ENCODE measurements at regions not wholly inside any gene's neighbourhood (a gene's known extent, or its start where the extent isn't known, plus 50 kb on each side); places are given as distances from the start of the nearest gene placed in this dataset.

- TF ChIP-seq, protein P1, sequence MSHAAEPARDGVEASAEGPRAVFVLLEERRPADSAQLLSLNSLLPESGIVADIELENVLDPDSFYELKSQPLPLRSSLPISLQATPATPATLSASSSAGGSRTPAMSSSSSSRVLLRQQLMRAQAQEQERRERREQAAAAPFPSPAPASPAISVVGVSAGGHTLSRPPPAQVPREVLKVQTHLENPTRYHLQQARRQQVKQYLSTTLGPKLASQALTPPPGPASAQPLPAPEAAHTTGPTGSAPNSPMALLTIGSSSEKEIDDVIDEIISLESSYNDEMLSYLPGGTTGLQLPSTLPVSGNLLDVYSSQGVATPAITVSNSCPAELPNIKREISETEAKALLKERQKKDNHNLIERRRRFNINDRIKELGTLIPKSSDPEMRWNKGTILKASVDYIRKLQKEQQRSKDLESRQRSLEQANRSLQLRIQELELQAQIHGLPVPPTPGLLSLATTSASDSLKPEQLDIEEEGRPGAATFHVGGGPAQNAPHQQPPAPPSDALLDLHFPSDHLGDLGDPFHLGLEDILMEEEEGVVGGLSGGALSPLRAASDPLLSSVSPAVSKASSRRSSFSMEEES (CRISPR knock-in tag; IDR thresholded peaks at IDR 0.05), result peak; percentile 38
- TF ChIP-seq U2AF1 (optimal IDR thresholded peaks at IDR 0.05; ENCODE audit: low read depth, low read length), result no peak
- peak; percentile 78 for TF ChIP-seq ZNF143 (CRISPR knock-in tag; IDR thresholded peaks at IDR 0.05)
- no peak for TF ChIP-seq CBX2 (IDR thresholded peaks at IDR 0.05; ENCODE audit: insufficient read depth, low read length, poor library complexity, severe bottlenecking)
- TF ChIP-seq FOXA3 (CRISPR knock-in tag; conservative IDR thresholded peaks at IDR 0.05 in 1 of 2, IDR thresholded peaks at IDR 0.05 in 1 of 2), result peak; percentile 87 to 89
- TF ChIP-seq HDAC6 (IDR thresholded peaks at IDR 0.05; ENCODE audit: low read depth, low read length), result no peak
- no peak for TF ChIP-seq BMI1 (IDR thresholded peaks at IDR 0.05; ENCODE audit: low read length)
- TF ChIP-seq PRDM10 (IDR thresholded peaks at IDR 0.05; ENCODE audit: partially characterized antibody), result no peak
- peak; percentile 43; the same call in 1 of the 2 replicates for TF ChIP-seq ZNF3 (CRISPR knock-in tag; IDR thresholded peaks at IDR 0.05)
- no peak for TF ChIP-seq STAT5B (CRISPR knock-in tag; IDR thresholded peaks at IDR 0.05)
- TF ChIP-seq CHD1 (IDR thresholded peaks at IDR 0.05; ENCODE audit: low read length), result no peak
- peak; percentile 35; the same call in 1 of the 2 replicates for TF ChIP-seq SMARCA5 (IDR thresholded peaks at IDR 0.05)
- TF ChIP-seq HDAC3 (IDR thresholded peaks at IDR 0.05; ENCODE audit: borderline replicate concordance, partially characterized antibody), result no peak
- TF ChIP-seq, protein P2, sequence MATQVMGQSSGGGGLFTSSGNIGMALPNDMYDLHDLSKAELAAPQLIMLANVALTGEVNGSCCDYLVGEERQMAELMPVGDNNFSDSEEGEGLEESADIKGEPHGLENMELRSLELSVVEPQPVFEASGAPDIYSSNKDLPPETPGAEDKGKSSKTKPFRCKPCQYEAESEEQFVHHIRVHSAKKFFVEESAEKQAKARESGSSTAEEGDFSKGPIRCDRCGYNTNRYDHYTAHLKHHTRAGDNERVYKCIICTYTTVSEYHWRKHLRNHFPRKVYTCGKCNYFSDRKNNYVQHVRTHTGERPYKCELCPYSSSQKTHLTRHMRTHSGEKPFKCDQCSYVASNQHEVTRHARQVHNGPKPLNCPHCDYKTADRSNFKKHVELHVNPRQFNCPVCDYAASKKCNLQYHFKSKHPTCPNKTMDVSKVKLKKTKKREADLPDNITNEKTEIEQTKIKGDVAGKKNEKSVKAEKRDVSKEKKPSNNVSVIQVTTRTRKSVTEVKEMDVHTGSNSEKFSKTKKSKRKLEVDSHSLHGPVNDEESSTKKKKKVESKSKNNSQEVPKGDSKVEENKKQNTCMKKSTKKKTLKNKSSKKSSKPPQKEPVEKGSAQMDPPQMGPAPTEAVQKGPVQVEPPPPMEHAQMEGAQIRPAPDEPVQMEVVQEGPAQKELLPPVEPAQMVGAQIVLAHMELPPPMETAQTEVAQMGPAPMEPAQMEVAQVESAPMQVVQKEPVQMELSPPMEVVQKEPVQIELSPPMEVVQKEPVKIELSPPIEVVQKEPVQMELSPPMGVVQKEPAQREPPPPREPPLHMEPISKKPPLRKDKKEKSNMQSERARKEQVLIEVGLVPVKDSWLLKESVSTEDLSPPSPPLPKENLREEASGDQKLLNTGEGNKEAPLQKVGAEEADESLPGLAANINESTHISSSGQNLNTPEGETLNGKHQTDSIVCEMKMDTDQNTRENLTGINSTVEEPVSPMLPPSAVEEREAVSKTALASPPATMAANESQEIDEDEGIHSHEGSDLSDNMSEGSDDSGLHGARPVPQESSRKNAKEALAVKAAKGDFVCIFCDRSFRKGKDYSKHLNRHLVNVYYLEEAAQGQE (IDR thresholded peaks at IDR 0.05; ENCODE audit: borderline replicate concordance), result no peak
- TF ChIP-seq, protein P2 (CRISPR knock-in tag; IDR thresholded peaks at IDR 0.05; ENCODE audit: low read depth), result peak; percentile 57; the same call in 1 of the 2 replicates
These were observed 165.3 kb downstream of the TOMM20 start (continued) for GRCh38 chr1:234963180-234963903.

Data from K562 (cell line).